Cortex of kidney (tissue), 1 donor: ENCODE measurements at regions not wholly inside any gene's neighbourhood (a gene's known extent, or its start where the extent isn't known, plus 50 kb on each side); places are given as distances from the start of the nearest gene placed in this dataset.
"Not testable (repeated sequence)": the region's sequence is repeated elsewhere in the genome, so short reads cannot be mapped to it uniquely, and the experiment has no call there.

Experiments
- DNase-seq: peaks from one replicate; lab custom pipeline; 2025; lab: John Stamatoyannopoulos, UW

DNA sequence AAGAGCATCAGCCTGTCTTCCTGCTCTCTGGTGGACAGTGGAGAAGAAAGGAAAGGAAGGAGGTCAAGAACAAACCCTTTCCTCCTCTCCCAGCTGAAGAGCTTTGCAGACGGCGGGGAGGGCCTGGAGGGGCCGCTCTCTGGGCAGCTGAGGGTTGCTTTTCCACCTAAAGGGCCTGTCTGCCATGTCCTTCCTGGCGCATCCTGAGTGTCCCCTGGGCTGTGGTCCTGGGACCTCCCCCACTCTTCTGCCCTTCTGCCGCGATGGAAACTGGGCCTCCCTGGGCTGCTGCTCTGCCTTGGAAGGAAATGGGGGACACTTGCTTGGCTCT lies 107.0 kb downstream of the ETS2 start:
- no peak for DNase-seq

DNA sequence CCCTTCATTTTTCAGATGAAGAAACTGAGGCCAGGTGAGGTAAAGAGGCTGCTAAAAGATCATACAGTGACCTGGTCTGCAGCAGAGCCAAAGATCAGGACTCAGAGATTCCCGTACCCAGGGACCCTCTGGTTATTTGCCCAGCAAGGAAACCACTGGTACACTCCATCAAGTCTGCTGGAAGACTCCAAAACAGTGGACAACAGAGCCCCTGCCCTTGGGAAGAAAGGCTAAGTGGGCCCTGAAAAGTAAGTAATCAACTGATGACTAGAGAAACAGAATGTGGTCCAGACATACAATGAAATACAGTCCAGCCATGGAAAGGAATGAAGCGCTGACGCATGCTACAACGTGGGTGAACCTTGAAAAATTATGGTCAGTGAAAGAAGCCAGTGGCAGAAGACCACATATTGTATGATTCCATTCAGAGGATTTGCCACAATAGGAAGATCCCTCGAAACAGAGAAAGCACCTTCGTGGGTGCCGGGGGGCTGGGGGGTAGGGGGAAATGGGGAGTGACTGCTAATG lies 106.4 kb downstream of the ETS2 start:
- DNase-seq, result no peak

DNA sequence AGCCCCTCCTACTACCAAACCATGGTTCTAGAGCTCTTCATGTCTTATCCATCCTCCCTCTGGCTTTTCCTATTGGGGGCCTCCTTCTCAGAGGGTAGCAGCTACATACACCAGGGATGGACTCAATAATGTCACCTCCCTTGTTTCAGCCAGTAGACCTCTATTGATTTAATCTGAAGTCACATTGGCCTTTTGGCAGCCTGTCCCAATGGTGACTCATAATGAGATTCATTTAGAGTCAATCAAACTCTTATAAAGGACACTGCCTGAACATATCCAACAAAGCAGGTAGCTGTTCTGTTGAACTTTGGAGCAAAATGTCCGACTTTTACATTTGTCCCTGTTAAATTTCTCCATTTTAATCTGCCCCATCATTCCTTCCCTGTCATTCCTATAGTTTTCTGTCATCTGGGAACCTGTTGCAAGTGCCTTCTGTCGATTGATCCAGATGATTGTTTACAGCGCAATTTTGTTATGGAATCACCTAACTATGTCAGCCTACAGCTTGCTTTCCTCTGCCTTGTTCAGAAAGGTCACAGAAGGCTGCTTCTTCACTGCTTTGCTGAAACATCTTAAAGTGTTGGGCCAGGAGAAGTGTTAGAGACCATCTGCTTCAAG lies 105.9 kb downstream of the ETS2 start:
- no peak for DNase-seq

DNA sequence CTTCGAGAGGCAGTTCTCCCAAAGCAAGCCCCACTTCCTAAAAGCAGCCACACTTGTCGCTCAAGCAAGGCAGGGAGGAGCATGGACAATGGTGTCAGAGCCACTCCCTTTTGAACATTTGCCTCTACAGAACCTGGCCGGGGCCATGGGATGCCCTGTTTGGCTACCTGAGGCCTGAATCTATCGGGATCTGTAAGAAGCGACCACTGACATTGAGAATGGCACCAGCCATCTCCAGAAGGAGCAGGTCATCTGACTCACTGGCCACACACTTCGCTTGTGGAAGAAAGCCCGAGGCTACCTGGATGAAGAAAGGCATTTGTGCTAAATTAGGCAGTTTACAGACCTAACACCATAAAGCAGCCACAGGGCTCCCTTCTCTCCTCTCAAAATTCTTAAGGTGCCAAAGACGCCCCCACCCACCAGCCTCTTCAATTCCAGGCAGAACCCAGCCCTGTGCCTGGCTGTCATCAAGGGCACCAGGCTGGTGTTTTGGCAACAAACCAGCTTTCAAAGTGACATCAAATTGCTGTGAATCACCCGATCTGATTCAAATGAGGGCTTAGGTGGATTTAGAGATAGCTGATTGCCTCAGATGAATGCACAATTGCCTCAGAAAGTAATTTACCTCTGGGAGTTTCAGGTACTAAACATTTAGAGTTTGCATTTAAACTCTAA lies 104.8 kb downstream of the ETS2 start:
- no peak for DNase-seq

DNA sequence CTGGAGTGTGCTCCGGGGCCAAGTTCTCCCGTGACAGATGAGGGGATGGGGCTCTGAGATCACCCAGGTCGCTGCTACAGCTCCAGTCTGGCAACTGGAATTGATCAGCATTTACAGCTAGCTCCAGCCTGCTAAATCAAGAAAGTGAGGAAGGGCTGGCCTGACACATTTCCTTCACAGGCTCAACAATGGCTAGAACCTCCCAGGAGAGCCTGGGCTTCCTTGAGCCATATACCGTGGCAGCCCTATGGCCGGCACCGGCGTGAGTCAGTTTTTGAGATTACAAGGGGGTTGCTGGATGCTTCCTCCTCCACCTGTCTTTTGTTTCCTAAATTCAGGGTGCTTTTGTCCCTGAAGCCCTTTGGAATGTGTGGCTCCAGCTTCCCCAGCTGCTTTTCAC lies 104.2 kb downstream of the ETS2 start:
- no peak for DNase-seq

DNA sequence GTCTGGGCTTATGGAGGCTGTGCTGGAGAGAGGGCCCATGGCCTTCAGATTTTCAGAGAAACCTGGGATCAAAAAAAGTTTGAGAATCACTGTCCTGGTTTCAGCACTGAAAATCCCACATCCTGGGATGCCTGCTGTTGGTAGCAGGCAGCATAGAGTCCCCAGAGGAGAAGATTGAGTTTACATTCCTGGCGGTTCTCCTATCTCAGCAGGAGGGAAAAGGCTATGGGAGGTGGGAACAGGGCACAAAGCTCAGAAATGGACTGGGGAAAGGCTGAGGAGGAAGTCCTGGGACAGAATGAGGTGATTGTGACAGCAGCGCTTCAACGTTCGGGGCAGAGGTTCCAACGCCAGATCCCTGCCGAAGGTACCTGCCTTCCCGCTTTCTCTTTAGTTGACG lies 103.4 kb downstream of the ETS2 start:
- no peak for DNase-seq

DNA sequence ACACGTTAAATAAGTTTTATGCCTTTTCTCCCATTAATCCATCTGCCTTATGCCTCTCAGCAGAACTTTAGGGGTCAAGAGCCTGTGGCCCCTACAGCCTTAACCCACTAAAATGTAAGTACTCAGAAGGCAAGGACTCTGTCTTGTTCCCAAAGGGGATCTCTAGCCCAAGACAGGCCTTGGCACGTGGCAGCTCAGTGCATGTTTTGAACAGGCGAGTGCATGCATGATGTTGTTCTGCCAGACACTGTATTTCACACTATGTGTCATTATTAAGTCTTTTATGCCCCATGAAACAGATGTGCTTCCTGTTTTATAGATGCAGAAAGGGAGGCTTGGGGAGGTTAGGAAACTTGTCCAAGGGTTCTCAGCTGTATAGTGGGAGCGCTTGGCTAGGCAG lies 102.8 kb downstream of the ETS2 start:
- no peak for DNase-seq

DNA sequence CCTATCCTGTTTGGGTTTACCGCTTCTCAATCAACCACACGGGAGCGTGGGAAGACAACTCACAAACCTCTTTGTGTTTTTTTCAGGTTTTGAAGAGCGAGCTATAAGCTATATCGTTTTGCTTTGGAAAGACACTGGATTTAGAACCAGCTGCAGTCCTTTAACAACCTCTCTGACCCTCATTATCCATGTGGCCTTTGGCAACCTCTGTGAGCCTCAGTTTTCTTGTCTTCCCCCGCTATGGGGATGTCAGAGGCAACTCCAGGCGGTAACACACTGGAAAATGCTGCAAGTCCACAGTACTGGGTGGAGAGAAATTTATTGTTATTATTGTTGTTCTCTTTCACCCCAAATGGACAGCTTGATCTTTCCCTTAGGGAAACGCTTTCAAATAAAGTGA lies 100.0 kb downstream of the ETS2 start:
- no peak for DNase-seq

DNA sequence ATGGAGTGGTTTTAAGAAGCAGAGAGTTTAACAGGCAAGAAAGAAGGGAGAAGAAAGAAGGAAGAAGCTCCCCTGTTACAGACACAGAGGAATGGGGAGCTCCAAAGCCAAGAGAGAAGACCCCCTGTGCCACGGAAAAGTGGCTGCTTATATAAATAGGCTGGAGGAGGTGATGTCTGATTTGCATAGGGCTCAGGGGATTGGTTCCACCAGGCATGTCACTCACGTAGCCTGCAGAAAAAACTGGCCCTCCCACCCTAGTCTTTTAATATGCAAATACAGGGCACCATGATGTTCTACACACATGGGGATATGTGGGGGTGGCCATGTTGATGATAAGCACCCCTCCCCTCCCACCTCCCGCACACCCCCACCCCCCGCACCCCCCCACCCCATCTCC lies 99.6 kb downstream of the ETS2 start:
- DNase-seq, result no peak

DNA sequence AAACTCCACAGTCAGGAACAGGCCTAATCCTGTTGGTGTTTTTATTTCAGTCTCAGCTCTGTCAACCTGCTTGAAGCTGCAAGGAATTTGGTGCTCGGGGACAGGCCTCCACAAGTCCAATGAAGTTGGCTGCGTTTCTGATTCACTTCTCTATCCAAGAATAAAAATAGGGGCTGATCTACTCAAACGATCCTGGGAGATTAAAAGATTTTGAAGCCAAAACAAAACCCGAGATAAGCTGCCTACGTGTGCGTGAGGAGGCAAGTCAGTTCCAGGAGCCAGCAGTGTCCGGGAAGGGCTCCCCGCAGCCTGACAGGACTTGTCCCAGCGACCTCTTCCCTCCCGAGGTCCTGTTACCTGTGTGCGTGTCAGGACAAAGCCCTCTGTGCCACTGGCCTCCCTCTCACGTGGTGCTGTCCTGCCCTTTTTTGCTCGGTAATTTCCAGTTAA lies 98.0 kb downstream of the ETS2 start:
- DNase-seq, result no peak

DNA sequence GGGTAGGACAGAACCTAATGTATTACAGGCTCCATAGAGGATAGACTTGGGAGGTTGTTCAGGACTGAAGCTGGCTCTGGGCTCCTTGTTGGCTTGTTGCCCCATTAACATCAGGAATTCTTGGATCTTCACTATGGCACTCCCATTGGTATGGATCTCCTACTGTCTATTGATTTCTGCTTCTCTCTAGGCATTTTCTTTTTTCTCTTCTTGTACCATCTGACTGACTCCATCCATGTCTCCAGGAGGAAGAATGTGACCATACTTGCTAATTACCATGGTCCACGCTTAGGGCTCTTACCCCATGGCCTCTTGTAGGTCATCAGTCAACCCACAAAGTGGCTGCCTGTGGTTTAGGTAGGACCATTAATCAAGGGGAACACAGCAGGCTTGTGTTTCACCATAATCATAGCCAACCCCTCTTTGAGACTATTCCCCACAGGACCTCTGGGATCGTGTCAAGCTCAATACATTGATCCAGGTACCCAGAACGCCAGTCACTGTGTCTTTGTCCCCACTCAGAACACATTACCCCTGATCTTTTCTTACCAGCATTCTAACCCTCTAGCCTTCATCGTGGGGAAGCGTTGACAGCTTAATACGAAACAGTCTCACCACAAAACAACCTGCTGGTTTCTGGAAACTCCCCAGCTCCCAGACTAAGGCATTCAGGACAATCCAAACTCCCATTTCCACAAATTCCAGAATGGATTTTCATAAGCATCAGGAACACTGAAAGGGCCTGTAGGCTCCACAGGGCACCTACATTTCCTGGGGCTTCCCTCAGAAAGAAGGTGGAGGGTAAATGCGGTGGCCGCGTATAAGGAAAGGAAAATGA lies 97.1 kb downstream of the ETS2 start:
- DNase-seq, result no peak

DNA sequence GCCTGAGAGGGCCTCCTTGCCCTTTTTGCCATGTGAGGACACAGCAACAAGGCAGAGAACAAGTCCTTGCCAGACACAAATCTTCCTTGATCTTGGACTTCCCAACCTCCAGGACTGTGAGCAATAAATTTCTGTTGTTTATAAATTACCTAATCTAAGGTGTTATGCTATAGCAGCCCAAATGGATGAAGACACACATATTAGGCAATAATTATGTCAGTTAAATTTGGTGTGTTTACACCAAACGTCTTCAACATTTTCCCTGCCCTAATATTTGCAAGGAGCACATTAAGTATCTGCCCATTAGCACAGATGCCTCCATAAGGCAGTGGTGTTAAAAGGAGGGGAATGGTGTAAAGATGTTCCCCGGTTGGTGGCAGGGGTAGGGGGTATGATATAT lies 94.8 kb downstream of the ETS2 start:
- no peak for DNase-seq

DNA sequence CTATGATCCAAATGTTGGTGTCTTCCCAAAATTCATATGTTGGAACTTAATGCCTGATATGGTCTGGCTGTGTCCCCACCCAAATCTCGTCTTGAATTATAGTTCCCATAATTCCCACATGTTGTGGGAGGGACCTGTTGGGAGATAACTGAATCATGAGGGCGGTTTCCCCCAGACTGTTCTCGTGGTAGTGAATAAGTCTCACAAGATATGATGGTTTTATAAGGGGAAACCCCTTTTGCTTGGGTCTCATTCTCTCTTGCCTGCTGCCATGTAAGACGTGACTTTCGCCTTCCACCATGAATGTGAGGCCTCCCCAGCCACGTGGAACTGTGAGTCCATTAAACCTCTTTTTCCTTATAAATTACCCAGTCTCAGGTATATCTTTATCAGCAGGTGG lies 94.3 kb downstream of the ETS2 start:
- DNase-seq, result not testable (repeated sequence)

DNA sequence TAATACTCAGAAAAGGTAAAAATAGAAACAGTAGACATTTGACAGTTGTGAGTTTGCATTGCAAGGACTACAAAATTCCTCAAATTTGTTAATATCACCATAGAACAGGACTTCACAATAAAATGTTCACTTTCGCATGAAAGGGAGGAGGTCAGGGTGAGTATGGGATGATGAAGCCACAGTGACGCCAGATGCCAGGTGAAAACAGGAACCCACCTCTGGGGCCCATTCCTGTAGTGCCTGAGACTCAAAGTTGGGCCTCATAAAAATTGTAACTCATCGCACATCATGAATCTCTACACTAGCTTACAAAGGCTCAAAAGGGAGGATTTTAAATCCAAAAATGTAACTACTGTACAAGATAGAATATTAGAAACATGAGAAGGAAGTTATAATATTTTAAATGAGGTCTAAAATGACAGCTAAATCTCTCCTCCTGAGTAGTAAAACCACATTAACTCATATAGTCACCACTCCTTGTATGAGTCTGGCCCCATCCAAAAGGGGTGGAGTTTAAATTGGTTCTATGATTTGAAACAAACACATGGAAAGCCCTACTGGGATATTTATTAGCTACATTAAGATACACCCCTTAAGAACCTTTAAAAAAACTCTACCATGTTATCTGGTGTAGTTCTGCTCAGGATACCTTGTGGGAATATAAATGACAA lies 93.7 kb downstream of the ETS2 start:
- DNase-seq, result no peak

DNA sequence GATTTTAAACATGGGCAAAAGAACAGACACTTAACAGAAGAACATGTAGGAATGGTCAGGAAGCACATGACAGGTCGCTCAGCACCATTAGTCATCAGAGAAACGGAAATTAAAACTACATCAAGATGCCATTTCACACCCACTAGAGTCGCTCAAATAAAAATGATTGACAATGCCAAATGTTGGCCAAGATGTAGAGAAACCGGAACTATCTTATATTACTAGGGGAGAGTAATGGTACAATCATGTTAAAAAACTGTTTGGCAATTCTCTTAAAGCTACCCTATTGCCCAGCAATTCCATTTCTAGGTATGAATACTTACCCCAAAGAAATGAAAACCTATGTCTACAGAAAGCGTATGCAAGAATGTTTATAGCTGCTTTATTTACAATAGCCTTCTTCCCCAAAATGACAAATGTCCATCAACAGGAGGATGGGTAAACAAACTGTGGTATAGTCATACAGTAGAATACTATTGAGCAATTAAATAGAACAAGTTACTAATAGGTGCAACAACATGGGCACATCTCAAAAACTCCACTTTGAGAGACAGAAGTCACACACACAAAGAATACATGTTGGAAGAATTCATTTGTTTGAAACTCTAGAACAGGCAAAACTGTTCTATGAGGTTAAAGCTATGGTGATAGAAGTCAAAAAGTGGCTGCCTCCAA lies 92.8 kb downstream of the ETS2 start:
- DNase-seq, result no peak

DNA sequence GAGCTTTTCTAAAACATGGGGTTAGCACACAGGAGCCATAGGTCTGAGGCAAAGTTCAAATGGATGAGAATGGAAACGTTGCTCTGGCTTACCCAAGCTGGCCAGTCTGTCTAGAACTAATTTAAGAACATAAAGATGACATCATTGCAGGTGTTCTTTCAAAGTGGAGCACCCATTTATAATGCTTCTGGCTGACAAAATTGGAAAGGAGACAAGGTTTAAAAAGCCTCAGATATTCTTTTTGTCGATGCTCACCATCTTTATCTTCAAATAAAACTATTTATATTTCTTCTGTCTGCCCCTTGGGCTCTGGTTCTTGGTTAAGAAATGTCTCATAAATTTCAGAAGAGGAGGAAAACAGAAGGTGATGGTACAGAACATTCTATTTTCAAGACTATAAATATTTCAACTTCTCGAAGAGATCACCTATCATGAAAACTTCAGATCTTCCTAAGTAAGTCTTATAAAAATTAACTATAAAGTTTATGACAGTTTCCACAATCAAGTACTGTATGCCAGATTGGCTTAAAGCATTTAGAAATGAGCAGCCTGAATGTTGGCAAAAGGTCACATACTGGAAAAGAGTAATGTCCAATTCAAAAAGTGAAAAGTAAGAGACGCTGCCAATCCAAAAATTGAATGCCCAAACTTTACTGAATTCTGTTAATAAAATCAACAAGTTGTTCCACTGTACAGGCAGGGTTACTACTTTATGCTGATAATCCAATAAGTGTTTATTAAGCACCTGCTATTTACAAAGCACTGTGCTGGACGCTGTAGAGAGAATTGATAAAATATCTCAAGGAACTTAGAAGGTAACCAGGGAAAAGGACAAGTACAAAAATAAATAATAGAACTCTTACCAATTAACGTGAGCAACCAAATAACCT lies 92.0 kb downstream of the ETS2 start:
- no peak for DNase-seq

DNA sequence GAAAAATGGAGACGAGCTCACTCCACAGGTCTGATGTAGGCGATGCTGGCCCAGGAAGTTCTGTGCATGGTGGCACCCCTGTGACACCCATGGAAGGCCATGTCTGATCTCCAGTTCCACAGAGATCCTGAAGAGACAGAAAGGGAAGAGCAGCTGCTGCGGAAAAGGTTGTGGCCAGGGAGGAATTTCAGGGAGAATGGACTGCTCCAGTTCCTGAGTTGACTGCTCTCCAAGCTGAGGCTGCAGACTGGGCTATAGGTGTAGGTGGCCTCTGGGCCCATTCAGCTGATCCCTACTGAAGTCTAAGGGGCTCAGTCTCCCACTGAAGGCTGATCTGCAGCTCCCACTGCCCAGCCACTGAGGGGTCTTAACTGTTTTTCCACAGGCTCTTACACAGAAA lies 89.2 kb downstream of the ETS2 start:
- DNase-seq, result no peak

DNA sequence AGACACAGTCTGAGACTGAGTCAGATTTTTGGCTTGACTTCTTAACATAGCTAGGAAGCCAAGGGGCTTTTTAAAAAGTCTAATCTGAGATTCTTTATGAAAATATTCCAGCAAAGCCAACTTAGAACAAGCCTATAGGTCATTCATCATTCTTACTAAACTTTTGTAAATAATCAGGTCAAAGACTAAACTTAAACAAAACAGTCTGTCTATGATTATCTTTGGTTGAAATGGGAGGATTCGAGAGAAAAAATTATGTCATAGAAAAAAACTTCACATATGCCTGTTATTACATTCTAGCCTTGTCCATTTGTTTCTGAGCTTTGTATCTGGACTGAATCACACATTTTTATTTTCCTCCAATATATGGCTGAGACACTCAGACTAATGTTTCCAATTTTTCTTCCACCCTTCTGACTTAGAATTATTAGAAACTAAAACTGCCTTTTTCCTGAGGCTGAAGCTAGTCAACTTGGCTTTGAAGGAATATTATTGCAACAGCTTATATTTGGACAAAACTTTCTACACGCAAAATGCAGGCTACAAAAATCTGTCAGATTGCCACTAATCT lies 83.3 kb downstream of the ETS2 start:
- DNase-seq, result no peak

DNA sequence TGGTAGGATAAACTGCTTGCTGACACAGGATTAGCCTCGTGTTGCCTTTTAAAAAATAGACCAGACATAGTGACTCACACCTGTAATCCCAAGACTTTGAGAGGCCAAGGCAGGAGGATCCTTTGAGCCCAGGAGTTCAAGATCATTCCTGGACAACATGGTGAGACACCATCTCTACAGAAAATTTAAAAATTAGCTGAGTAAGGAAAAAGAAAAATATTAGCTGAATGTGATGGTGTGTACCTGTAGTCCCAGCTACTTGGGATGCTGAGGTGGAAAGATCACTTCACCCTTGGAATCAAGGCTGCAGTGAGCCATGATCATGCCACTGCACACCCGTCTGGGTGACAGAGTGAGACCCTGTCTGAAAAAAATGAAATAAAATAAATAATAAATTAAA lies 82.0 kb downstream of the ETS2 start:
- DNase-seq, result no peak

DNA sequence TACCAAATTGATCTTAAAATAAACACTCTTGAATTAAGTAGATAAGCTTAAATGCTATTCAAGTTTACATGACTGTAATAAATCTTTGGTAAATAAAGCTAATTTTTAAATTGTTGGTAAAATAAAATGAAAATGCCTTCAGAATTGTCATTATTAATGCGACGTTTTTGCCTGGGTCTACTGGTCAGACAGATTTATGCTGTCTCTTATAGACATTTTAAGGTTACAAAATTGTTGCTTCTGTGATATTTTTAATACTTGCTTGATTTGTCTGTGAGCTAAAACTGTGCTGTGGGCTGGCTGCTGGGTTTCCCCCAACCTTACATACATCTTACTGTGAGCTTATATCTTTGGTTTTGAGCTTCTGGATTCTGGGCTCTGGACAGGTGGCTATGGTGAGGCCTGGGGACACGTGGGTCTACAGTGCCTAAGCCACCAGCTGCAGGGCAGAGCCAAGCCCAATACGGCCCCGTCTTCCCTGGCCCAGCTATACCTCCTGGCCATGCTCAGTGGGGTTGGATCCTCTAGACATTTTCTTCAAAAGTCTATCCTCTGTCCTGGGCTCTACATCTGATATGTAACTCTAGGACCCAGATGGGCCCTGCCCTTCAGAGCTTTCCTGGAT lies 81.4 kb downstream of the ETS2 start:
- DNase-seq, result no peak
